ENCODE measurements at regions not wholly inside any gene's neighbourhood (a gene's known extent, or its start where the extent isn't known, plus 50 kb on each side); places are given as distances from the start of the nearest gene placed in this dataset.

- no TSS peak for BruUV-seq (replicated peaks)
- H3K27ac ChIP-seq (ENCODE audit: low read length), result no peak overlapping the region
- no peak for TF ChIP-seq SIN3A (IDR thresholded peaks at IDR 0.05; ENCODE audit: borderline replicate concordance, insufficient read depth, low read depth, low read length)
- no peak for TF ChIP-seq POLR2AphosphoS5 (IDR thresholded peaks at IDR 0.05; ENCODE audit: low read depth, low read length)
- TF ChIP-seq TCF7L2 (IDR thresholded peaks at IDR 0.05; ENCODE audit: low read depth, low read length), result no peak
- TF ChIP-seq, protein P1, sequence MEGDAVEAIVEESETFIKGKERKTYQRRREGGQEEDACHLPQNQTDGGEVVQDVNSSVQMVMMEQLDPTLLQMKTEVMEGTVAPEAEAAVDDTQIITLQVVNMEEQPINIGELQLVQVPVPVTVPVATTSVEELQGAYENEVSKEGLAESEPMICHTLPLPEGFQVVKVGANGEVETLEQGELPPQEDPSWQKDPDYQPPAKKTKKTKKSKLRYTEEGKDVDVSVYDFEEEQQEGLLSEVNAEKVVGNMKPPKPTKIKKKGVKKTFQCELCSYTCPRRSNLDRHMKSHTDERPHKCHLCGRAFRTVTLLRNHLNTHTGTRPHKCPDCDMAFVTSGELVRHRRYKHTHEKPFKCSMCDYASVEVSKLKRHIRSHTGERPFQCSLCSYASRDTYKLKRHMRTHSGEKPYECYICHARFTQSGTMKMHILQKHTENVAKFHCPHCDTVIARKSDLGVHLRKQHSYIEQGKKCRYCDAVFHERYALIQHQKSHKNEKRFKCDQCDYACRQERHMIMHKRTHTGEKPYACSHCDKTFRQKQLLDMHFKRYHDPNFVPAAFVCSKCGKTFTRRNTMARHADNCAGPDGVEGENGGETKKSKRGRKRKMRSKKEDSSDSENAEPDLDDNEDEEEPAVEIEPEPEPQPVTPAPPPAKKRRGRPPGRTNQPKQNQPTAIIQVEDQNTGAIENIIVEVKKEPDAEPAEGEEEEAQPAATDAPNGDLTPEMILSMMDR (IDR thresholded peaks at IDR 0.05), result no peak
- TF ChIP-seq REST (IDR thresholded peaks at IDR 0.05; ENCODE audit: insufficient read depth in 1 of 2, low read depth in 2 of 2, low read length in 1 of 2), result no peak
- no peaks in the 10 kb centered on the region for H3K27me3 ChIP-seq (ENCODE audit: control insufficient read depth, insufficient read depth, low read length)
- ChIA-PET CTCF (no interaction called here), POLR2A (no interaction called here)
- H3K4me3 ChIP-seq (ENCODE audit: low read depth in 2 of 2, low read length in 2 of 2), result no peak overlapping the region
- ATAC-seq (no peak), DNase-seq (ENCODE audit: low read depth, low spot score) (no peak)
- H3K9me3 ChIP-seq (ENCODE audit: control insufficient read depth, insufficient read depth, low read depth, low read length), result no peaks in the 10 kb centered on the region
- intact Hi-C loops (cut with micrococcal nuclease; ENCODE audit: unreplicated experiment) (no loop called here), in situ Hi-C loops (cut with HindIII; ENCODE audit: low pct_unique_long_range_greater_than_20kb, low sequenced_read_pairs) (no loop called here)
- no peaks in the 10 kb centered on the region for H3K4me1 ChIP-seq (ENCODE audit: control insufficient read depth, insufficient read depth, low read length)
- no peaks in the 10 kb centered on the region for H3K36me3 ChIP-seq (ENCODE audit: control insufficient read depth, insufficient read depth, low read length)
Observed at GRCh38 chr12:16130343-16130742, 147.1 kb downstream of the SLC15A5 start.

DNA sequence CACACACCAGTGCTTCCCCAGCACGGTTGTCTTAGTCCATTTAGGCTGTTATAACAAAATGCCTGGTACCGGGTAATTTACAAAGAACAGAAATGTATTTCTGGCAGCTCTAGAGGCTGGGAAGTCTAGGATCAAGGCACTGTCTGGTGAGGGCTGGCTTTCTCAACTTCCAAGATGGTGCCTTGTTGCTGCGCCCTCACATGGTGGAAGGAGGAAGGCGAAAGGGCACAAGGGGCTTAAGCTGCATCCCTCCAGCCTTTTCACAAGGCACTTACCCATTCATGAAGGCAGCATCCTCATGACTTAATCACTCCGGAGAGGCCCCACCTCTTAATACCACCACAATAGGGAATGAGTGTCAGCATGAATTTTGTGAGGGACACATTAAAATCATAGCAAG, 155.5 kb downstream of the SLC15A5 start:
- ATAC-seq, result no peak
- CTCF ChIA-PET, result no interaction called here
- in situ Hi-C loops (cut with HindIII; ENCODE audit: low pct_unique_long_range_greater_than_20kb, low sequenced_read_pairs), result no loop called here

More for the DNA sequence above, 155.5 kb downstream of the SLC15A5 start:
- Histone ChIP-seq H3K9me3 (ENCODE audit: control insufficient read depth, insufficient read depth, low read depth, low read length) (no peaks in the 10 kb centered on the region), H3K27me3 (ENCODE audit: control insufficient read depth, insufficient read depth, low read length) (no peaks in the 10 kb centered on the region), H3K4me1 (ENCODE audit: control insufficient read depth, insufficient read depth, low read length) (no peaks in the 10 kb centered on the region), H3K4me3 (ENCODE audit: low read depth in 2 of 2, low read length in 2 of 2) (no peak overlapping the region), H3K27ac (ENCODE audit: low read length) (no peak overlapping the region), H3K36me3 (ENCODE audit: control insufficient read depth, insufficient read depth, low read length) (no peaks in the 10 kb centered on the region)
- intact Hi-C loops (cut with micrococcal nuclease; ENCODE audit: unreplicated experiment), result no loop called here
- POLR2A ChIA-PET, result no interaction called here
- TF ChIP-seq, protein P1 (IDR thresholded peaks at IDR 0.05), result no peak
- TF ChIP-seq POLR2AphosphoS5 (IDR thresholded peaks at IDR 0.05; ENCODE audit: low read depth, low read length) (no peak), TCF7L2 (IDR thresholded peaks at IDR 0.05; ENCODE audit: low read depth, low read length) (no peak), REST (IDR thresholded peaks at IDR 0.05; ENCODE audit: insufficient read depth in 1 of 2, low read depth in 2 of 2, low read length in 1 of 2) (no peak), SIN3A (IDR thresholded peaks at IDR 0.05; ENCODE audit: borderline replicate concordance, insufficient read depth, low read depth, low read length) (no peak)
- no TSS peak for BruUV-seq (replicated peaks)
- DNase-seq (ENCODE audit: low read depth, low spot score), result no peak
